HepG2 (cell line): ENCODE measurements at regions not wholly inside any gene's neighbourhood (a gene's known extent, or its start where the extent isn't known, plus 50 kb on each side); places are given as distances from the start of the nearest gene placed in this dataset.

ENCODE experiments used
- SP1 ChIP-seq, 2 experiments: fragments of 450-650 bp in 1 of 2; sonication (generic) in 1 of 2; formaldehyde crosslinking in 1 of 2; IDR thresholded peaks; 2 replicates each; pipeline versions ENCODE4 v1.4.0 to v1.6.1; 2016 to 2020; ENCODE audit warnings: missing genetic modification reagents in 1 of 2
- ZKSCAN8 ChIP-seq: IDR thresholded peaks from 2 replicates; pipeline ENCODE4 v1.6.1; 2016; ENCODE audit warnings: borderline replicate concordance, missing genetic modification reagents, missing compliant biosample characterization
- ZNF841 ChIP-seq: sonication (generic); formaldehyde crosslinking; IDR thresholded peaks from 2 replicates; pipeline ENCODE4 v1.8.1; 2023; ENCODE audit warnings: missing genetic modification reagents, borderline replicate concordance
- TF ChIP-seq, protein P1 (sequence below): sonication (generic); formaldehyde crosslinking; conservative IDR thresholded peaks from 2 replicates; pipeline ENCODE4 v1.4.0; 2020; ENCODE audit warnings: missing genetic modification reagents

DNA sequence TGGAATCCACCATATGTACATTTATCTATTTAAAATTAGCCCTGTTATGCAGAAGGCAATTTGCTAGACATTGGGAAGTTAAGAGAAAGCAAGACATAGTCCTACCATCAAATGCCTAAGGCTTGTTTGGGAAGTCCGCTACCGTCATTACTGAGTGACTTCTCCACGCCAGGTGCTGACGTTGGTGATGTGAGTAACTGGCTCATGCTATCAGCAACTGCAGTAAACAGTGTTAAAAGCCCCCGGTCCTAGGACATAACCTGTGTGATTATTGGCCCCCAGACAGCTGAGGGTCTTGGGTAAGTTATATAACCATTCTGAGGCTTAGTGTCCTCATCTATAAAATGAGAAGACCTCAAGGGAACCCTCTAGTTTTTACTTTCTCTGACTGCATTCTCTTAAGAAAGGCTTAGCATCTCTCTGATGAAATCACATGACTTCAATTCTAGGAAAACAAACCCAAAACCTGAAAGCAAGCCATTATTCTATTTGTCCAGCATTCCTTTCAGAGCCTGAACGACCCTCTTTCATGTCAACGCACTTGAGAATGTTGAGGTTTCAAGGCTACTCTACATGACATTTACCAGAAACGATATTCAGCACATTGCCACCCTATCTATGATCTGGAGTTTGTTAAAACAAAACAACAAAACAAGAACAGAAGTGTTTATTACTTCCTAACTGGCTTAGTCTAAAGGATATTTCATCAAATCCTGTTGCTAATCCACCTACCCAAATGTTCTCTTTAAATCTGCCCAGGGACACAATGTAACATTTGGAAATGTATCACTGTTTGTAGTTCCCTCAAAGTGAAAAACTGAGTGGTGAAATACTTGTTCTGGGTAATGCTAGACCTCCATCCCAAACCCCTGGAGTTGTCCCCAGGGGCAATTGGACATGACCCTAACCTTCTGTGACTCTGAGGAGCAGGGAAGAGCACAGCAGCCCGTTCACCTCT, 133.8 kb downstream of the BTBD3 start:
- TF ChIP-seq, protein P1, sequence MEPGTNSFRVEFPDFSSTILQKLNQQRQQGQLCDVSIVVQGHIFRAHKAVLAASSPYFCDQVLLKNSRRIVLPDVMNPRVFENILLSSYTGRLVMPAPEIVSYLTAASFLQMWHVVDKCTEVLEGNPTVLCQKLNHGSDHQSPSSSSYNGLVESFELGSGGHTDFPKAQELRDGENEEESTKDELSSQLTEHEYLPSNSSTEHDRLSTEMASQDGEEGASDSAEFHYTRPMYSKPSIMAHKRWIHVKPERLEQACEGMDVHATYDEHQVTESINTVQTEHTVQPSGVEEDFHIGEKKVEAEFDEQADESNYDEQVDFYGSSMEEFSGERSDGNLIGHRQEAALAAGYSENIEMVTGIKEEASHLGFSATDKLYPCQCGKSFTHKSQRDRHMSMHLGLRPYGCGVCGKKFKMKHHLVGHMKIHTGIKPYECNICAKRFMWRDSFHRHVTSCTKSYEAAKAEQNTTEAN: no peak
- TF ChIP-seq SP1 (IDR thresholded peaks at IDR 0.05) (no peak), SP1 (CRISPR knock-in tag; IDR thresholded peaks at IDR 0.05) (no peak), ZNF841 (no peak), ZKSCAN8 (CRISPR knock-in tag) (no peak)
